ENCODE measurements at regions not wholly inside any gene's neighbourhood (a gene's known extent, or its start where the extent isn't known, plus 50 kb on each side); places are given as distances from the start of the nearest gene placed in this dataset.

GRCh38 chr1:102535829-102536505 lies 539.2 kb upstream of the OLFM3 start:
- TF ChIP-seq POLR2A (IDR thresholded peaks at IDR 0.05; ENCODE audit: extremely low read depth, insufficient read length), result no peak
- TF ChIP-seq CTCF (IDR thresholded peaks at IDR 0.05; ENCODE audit: low read depth, low read length), result no peak
- no peak for TF ChIP-seq MAX (IDR thresholded peaks at IDR 0.05; ENCODE audit: low read depth, low read length)

Measured in NB4 (cell line).